PC-3 (cell line): ENCODE measurements at regions not wholly inside any gene's neighbourhood (a gene's known extent, or its start where the extent isn't known, plus 50 kb on each side); places are given as distances from the start of the nearest gene placed in this dataset.

Source experiments
- CTCF ChIP-seq: fragments of 300-600 bp; sonication (generic); conservative IDR thresholded peaks from 2 replicates; pipeline ENCODE4 v1.5.1; 2017; ENCODE audit warnings: antibody characterized with exemption, low read depth, mild to moderate bottlenecking, low read length
- EZH2 ChIP-seq: fragments of 300-600 bp; sonication (generic); IDR thresholded peaks from one replicate; pipeline ENCODE4 v1.6.1; 2017; ENCODE audit warnings: antibody characterized with exemption, mild to moderate bottlenecking, low read length; ENCODE audit not compliant: unreplicated experiment
- EZH2phosphoT487 ChIP-seq: fragments of 300-600 bp; sonication (generic); IDR thresholded peaks from 2 replicates; pipeline ENCODE4 v1.6.1; 2018; ENCODE audit warnings: mild to moderate bottlenecking, antibody characterized with exemption, low read length, borderline replicate concordance

DNA sequence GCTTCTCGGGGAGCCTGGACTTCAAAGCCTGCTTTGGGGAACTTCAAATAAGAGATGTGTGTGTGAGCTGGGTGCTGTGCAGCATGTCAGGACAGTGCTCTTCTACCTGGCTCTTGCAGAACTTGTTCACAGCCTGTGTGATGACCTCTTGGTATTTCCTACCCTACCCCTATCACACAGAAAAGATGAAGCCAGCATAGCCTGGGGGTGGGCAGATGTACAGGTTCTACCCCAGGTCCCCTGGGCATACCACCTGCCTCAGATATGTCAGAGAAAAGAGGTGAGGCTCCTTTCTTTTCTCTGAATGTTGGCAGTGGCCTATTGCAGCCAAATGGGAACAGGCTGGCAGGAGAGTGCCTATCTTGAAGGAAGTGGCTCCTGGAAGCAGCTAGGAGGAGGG lies 111.7 kb upstream of the ALG10B start:
- TF ChIP-seq CTCF: no peak
- no peak for TF ChIP-seq EZH2phosphoT487
- no peak for TF ChIP-seq EZH2
